ENCODE measurements at regions not wholly inside any gene's neighbourhood (a gene's known extent, or its start where the extent isn't known, plus 50 kb on each side); places are given as distances from the start of the nearest gene placed in this dataset.

DNA sequence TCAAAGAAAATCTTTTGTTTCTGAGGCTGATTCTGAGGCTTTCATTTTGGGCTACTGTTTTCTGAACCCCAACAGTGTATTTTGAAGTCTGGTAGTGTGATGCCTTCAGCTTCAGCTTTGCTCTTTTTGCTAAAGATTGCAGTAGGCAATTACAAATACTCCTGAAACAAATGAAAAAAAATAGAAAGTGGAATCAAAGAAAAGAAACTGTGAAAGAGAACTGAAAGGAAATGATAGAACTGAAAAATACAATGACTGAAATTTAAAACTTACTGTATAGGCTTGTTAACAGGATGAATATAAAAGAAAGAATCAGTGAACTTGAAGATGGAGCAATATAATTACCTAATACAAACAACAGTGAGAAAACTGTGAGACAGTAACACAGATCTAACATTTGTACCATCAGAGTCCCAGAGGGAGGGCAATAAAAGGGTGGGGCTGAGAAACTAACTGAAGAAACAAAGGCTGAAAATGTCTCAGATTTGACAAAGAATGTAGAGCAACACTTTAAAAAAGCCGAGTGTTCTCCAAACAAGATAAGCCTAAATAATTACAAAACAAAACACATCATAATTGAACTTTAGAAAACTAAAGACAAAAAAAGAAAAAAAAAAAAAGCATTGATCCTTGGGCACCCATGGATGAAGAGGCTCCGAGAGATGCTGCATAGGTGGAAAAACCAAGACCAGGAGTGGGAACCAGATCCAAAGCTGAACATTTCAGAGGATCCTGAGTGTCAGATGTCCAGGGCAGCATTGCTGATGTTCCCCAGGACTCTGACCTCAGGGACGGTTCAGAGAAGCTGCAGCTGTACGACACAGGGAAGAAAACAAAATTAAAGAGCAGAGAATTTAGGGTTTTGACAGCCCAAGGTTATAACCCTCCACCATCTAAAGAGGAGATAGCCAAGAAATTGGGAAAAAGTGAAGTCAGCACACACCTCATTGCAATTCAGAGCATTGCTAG, 223.2 kb upstream of the IGFBP3 start:
- no peak for DNase-seq (ENCODE audit: low read depth in 2 of 2)

DNA sequence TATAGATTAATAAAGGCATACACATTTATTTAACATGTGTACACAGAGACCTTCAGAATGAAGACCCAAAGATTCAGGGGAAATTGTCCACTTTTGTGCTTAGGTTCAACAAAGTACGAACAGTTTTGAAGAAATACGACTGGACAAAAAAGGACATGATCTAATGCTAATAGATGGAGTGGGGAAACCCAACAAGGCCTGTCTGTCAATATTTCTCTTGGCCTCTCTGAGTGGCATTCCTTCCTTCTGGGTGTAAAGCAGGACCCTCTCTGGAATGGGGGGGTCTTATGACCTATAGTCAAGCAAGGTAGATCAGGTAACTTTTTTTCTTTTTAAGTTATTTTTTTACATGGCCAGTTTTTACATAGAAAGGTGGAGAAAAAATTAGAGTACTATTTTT, 222.3 kb upstream of the IGFBP3 start:
- no peak for DNase-seq (ENCODE audit: low read depth in 2 of 2)

DNA sequence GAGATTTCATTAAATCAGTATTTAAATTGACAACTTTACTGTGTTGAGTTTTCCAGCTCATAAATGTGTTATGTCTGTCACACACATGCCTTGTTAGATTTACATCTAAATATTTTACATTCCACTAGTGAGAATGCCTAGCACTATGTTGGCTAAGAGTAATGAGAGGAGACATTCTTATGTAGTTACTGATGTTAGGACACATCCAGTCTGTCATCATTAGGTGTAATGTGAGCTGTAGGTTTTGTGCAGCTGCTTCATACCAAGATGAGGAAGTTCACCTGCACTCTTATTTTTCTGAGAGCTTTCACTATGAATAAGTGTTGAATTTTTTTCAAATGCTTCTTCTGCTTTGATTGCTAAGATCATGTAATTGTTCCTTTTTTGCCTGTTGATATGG, 218.0 kb upstream of the IGFBP3 start:
- no peak for DNase-seq (ENCODE audit: low read depth in 2 of 2)

DNA sequence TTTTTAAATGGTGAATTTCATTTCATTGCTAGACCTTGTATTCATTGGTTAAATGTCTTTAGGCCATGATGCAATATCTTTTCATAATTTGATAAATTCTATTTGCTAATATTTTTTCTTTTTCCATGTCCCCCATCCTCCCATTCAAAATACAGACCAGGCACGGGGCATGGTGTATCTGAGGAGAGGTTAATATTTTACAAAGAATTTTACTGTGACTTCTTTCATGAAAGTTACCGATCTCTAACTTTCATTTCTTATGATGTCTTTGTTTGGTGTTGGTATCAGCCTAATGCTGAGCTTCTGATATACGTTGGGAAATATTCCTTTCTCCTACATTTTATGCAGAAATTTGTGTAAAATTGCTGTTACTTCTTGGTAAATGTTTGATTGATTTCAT, 216.7 kb upstream of the IGFBP3 start:
- no peak for DNase-seq (ENCODE audit: low read depth in 2 of 2)

DNA sequence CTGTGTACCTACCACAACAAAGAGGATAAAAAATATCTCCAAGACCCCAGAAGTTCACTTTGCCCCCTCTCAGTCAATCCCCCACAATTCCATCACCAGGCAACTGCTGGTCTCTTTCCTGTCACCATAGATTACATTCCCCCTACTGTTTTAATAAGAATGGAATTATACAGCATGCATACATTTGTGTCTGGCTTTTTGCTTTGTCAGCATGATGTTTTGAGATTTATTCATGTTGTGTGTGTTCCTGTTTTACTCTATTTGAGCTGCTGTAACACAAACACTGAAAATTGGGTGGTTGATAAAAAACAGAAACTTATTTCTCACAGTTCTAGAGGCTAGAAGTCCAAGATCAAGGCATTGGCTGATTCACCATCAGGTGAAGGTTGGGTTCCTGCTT, 214.5 kb upstream of the IGFBP3 start:
- DNase-seq (ENCODE audit: low read depth in 2 of 2), result no peak

DNA sequence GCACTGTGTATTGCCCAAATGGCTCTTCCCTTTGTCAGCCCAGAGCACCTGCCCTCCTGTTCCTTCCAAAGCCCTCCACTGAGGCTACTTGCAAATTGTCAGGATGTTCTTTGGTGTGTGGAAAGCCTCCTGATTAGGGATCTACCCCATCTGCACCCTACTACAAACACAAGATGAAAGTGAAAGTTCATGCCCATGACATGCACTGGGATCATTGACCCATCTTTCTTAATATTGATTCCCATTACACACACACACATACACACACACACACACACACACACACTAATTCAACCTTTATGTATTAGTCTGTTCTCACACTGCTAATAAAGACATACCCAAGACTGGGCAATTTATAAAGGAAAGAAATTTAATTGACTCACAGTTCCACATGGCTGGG, 213.7 kb upstream of the IGFBP3 start:
- DNase-seq (ENCODE audit: low read depth in 2 of 2), result no peak

DNA sequence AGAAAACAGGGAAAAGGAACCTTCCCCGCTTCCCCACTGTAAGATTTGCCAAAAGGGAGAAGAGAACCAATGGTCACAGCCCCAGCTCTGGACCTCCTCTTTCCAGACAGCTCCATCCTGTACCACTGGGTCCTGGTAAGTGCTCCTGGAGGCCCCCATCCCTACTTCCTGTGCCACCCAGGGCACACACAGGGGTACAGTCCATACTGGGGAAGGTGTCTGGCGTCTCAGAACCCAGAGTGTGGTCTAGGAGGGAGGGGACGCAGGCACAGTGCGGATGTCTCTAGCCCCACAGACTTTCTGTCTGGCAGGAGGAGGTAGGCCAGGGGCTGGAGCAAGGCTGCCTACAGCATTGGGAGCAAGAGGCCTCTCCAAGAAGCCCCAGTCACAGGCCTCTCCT, 213.3 kb upstream of the IGFBP3 start:
- DNase-seq (ENCODE audit: low read depth in 2 of 2), result no peak

DNA sequence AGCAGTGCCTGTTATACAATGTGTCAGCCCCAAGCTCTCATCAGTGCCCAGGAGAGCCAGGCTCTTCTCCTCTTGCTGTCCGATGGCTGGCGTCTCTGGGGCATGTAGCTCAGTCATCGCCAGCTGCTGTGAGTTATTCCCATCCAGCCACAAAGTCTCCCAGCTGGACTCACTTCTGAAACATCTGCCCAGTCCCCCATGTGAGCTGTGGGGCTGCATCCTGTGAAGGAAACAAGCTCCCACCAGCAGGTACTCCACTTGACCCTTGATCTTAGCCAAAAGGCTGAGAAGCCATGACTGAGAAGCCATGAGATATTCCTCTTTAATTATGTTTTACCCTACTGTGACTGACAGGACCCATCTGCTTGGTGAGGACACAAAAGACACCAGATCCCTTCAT, 212.7 kb upstream of the IGFBP3 start:
- DNase-seq (ENCODE audit: low read depth in 2 of 2), result no peak

DNA sequence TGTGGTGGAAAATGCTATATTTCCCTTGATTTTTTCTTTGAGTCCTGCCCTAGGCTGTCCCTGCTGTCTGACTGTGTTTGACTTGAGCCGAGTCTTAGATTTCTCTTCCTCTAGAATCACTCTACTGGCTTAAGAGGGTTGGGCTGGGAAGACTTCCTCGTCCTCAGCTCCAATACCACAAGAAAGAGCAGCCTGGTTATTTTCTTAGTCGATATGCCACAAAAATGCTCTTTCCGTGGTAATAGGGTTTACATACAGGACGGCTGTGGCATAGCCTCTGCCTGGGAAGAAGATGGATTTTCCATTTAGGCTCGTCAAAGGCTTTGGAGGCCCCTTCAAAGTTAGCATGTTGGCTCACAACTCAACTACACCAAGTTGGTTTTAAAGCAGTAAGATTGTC, 212.0 kb upstream of the IGFBP3 start:
- DNase-seq (ENCODE audit: low read depth in 2 of 2), result no peak

DNA sequence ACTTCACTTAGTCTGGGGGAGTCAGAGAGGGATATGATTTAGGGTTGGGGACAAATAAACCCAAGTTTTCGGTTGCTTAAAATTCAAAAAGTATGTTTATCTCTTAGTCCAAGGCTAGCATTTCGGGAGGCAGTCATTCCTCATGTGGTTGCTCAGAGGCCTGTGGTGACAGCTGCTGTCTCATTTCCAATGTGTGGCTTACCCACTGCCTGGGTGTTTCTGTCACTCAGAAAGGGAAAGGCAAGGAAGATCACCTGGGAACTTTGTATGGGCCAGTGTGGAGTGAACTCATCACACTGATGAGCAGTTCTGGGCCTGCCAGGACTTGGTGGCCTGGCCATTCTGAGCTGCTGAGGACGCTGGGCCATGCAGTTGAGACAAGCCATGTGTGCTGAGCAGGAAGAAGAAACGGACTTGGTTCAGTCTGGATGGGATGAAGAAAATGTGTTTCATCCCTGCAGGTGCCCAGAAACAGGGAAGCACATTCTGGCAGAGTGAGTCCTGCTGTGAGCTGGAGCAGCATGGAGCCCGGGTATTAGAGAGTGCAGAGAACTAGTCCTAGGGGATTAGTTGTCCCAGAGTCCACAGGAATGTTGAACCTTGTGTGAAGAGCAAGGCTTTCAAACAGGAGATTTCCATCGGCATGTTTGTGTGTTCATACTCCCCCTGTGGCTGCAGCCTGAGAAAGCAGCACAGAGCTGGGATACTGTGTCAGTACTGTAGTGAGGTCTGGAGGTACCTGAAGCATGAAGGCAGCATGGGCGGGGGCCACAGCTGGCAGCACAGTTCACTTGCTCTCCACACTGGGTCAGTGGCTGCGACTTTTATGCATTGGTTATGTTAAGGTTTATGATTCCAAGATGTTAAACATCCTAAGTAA, 211.1 kb upstream of the IGFBP3 start:
- no peak for DNase-seq (ENCODE audit: low read depth in 2 of 2)

DNA sequence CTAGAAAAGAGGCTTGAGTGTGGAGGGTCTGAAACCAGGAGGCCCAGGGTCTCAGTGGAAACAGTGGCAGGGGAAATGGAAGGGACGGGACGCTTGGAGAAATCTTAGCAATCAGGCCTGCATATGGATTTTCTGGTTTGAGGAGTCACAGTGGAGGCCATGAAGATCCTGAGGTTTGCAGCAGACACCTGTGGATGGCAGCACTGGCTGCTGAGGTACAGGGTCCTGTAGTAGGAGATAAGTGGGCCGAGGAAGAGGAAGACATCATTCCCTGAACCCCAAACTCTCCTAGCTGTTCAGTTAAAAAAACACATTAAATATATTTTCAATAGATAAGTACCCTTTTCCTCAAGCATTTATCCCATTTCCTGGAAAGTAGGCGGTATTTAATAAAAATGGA, 208.8 kb upstream of the IGFBP3 start:
- DNase-seq (ENCODE audit: low read depth in 2 of 2), result no peak

DNA sequence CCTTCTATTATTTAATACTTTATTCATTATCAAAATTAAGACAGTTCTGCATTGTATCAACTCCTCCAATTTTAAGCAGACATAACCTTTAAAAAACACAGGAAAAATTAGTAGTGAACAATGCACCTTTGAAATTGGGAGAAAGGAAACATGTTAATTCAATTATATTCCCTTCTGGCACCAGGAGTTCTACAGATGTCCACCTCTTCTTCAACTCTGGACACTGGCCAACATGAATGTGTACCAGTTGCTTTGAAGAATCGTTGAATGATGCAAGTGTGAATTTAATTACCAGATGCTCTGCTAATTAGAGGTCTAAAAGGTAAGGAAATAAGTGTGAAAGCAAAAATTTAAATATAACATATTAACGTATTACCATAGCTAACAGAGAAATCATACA, 206.7 kb upstream of the IGFBP3 start:
- DNase-seq (ENCODE audit: low read depth in 2 of 2), result no peak

DNA sequence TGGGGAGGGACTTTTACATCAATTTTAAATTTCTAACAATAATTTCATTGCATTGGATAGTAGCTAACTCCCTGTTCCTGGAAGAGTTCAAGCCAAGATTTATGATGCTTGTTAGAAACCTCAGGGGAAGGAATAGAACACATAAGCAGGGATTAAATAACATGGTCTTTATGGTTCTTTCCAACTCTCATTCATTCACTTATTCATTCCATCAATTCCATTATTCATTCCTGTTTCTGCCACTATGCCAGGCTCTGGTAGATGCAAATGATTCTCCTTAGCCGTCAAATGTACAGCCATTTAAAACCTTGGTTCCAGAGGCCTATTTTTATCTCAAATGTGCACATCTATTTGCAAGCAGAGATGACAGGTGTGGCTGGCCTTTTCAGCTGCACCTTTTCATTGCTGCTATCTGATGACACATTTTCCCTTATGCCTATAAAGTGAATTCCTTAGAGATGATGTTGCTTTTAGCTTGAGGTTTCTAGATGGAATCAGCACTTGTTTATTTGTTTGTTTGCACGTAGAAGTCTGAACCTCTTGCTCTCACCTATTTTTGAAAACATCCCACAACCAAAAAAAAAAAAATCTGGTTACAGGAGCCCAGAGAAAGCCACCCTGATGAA, 205.7 kb upstream of the IGFBP3 start:
- no peak for DNase-seq (ENCODE audit: low read depth in 2 of 2)

DNA sequence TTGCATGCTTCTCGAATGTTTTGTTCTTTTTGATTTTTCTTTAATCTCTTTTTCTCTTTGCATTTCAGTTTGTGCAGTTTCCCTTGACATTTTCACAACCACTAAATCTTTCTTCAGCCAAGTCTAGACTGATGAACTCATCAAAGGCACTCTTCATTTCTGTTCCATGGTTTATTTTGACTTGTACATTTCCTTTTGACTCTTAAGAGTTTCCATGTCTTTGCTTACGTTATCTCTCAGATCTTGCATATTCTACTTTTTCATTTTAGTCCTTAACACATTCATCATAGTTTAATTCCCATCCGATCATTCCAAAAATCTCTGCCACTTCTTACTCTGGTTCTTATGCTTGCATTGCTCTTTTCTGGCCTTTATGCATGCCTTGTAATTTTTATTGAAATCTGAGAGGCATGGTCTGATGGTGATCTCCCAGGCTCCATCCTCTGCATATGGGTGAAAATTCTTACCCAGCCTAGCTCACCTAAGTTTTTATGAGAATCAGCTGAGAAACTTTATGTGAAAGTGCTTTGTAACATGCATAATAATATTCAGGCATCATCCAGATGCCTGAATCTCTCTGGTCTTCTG, 202.8 kb upstream of the IGFBP3 start:
- DNase-seq (ENCODE audit: low read depth in 2 of 2), result no peak

DNA sequence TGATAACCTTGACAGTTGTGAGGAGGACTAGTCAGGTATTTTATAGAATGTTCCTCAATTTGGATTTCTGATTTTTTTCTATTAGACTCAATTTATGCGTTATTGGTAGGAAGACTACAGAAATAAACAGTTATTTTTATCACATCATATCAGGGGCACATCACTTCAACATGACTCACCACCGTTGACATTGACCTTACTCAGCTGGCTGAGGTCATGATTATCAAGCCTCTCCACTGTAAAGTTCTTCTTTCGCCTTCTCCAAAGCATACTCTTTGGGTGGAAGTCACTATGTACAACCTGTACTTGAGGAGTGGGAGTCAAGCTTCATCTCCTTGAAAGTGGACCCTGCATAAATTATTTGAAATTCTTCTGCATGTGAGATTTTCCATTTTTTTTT, 194.3 kb upstream of the IGFBP3 start:
- no peak for DNase-seq (ENCODE audit: low read depth in 2 of 2)

DNA sequence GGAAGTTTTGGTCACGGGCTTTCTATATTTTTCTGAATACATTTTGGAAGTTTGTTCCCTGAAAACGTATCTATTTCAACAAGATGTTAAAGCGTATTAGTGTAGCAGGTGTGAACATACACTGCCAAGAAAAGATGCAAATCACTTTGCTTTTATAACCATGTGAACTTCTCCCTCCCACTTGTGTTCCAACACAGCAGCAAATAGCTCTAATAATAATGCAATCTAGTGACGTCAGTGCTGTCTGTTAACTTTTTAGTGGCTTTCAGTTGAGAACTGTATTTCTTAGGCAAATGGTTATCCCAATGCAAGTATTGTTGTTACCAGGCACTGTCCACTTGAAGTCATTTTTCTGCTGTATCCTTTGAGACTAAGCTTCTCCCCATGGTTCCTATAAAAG, 188.4 kb upstream of the IGFBP3 start:
- no peak for DNase-seq (ENCODE audit: low read depth in 2 of 2)

DNA sequence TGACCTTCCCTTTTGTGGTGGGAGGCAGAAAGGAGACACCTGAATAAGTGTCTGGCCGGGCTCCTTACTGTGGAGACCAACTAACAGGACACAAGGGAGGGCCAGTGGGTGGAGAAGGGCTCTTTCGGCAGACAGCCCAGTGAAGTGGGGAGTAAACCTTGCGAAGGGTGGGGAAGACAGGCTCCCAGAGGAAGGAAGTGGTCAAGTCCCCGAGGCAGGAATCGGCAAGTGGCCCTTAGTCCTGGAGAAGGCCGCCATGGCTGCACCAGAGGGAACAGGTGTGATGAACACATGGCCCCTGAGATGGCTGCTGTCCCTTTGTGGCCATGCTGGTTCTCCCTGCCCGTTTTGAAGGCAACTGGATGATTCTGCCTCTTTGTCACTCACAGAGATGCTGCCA, 187.2 kb upstream of the IGFBP3 start:
- no peak for DNase-seq (ENCODE audit: low read depth in 2 of 2)

DNA sequence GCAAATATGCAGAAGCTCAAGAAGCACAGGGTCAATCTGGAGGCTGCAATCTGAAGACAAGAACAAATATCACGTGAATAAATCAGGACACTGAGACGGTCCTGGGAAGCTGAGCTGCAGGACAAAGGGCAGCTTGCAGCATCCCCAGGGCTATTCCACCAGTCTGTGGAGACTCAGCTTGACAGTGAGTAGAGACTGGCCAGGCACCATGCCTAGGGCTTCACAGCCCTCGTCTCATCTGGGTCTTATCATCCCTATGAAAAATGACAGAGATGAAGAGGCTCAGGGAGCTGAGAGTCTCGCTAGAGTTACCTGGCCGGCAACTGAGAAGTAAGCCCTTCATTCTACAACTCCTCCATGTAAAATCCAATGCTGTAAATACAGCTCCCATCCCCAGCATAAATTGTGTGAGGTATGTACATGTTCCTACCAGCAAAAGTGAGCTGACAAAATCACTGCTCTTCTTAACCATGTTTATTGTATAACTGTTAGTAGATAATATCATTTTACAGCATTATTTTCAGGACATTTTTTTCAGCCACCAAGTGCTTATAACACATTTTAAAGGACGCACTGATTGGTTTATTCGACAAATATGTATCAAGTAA, 186.6 kb upstream of the IGFBP3 start:
- DNase-seq (ENCODE audit: low read depth in 2 of 2), result no peak

DNA sequence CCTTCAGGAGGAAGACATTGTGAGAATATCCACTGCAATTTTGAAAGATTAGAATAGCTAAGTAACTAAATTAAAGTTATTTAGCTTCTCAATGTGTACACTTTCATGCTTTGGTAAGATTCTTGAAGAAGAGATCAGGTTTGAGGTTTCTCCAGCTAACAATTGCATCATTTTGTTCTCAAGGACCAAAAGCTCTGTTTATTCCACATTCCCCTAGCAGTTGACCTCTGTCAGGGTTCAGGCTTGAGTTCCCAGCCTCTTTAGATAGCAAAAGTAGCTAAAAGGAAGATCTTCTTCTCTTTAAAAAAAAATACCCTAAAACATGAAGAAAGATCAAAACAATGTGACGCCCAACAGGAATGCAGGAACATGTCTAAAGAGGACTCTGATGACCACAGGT, 179.4 kb upstream of the IGFBP3 start:
- DNase-seq (ENCODE audit: low read depth in 2 of 2), result no peak

DNA sequence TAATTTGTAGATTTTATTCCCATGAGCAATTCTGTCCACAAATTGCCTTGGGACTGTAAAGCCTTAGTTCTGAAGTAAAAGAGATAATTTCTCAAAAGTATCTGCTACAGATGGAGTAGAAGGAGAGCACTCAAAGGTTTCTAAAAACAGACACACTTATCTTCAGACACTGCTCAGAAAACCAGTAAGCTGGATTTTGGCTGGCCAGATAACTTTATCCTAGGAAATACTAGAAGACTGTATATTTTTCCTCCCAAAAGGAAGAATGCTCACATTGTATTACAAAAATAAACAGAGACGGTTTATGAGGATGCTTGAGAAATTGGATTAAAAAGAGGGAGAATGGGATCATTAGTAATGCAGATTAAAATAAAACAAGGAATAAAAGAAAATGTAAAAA, 178.0 kb upstream of the IGFBP3 start:
- DNase-seq (ENCODE audit: low read depth in 2 of 2), result no peak

DNA sequence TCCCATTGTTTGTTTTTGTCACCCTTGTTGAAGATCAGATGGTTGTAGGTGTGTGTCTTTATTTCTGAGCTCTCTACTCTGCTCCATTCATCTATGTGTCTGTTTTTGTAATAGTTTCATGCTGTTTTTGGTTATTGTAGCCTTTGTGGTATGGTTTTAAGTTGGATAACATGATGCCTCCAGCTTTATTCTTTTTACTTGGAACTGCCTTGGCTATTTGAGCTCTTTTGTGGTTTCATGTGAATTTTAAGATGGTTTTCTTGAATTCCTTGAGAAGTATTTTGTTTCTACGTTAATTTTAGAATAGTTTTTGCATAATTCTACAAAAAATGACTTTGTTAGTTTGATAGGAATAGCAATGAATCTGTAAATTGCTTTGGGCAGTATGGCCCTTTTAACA, 170.0 kb upstream of the IGFBP3 start:
- no peak for DNase-seq (ENCODE audit: low read depth in 2 of 2)

DNA sequence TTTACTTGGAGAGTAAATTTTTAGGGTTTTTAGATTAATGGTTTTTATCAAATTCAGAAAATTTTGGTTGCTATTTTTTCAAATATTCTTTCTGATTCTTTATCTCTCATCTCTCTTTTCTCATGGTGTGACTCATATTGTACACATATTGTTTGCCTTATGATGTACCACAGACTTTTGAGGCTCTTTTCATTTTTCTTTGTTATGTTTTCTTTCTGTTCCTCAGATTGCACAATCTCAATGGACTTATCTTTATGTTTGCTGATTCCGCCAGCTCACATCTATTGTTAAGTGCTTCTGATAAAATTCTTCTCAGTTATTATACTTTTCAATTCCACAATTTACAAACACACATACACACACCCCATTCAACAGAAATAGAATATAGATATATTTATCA, 168.2 kb upstream of the IGFBP3 start:
- DNase-seq (ENCODE audit: low read depth in 2 of 2), result no peak

Measured in stimulated activated CD8-positive, alpha-beta memory T cell treated with anti-CD3 and anti-CD28 coated beads, Interleukin-15, amount 100 ng/mL, for 48 hours (primary cell).